K562 (cell line): ENCODE measurements at regions not wholly inside any gene's neighbourhood (a gene's known extent, or its start where the extent isn't known, plus 50 kb on each side); places are given as distances from the start of the nearest gene placed in this dataset.

Experiments used
- CTCF ChIP-seq, 3 experiments: IDR thresholded peaks in 2 of 3; conservative IDR thresholded peaks in 1 of 3; 2 replicates each; pipeline ENCODE4 v1.5.1; 2011 to 2012; ENCODE audit warnings: low read length in 3 of 3, mild to moderate bottlenecking in 3 of 3, control low read depth in 2 of 3, improper control_type of control experiment in 1 of 3, inconsistent platforms in 1 of 3, low read depth in 1 of 3, mixed read lengths in 1 of 3, moderate library complexity in 1 of 3; ENCODE audit not compliant: insufficient read depth in 2 of 3
- NR3C1 ChIP-seq: sonication (generic); formaldehyde crosslinking; IDR thresholded peaks from 2 replicates; pipeline ENCODE4 v1.8.1; 2022; ENCODE audit warnings: missing genetic modification reagents
- POLR2A ChIP-seq: fragments of 450-650 bp; conservative IDR thresholded peaks from 2 replicates; pipeline ENCODE4 v1.6.1; 2016
- SRF ChIP-seq, 2 experiments: fragments of 250-450, 450-650 bp in 1 of 2; sonication (Bioruptor Pico) in 1 of 2; sonication (generic) in 1 of 2; formaldehyde crosslinking; IDR thresholded peaks; 2 replicates each; pipeline versions ENCODE4 v1.5.0 to v1.5.1; 2020 to 2022; ENCODE audit warnings: mild to moderate bottlenecking in 1 of 2, missing genetic modification reagents in 1 of 2
- ZNF140 ChIP-seq: fragments of 250-450 bp; sonication (Bioruptor Pico); IDR thresholded peaks from 2 replicates; pipeline ENCODE4 v1.8.0; 2021; ENCODE audit warnings: moderate library complexity, mild to moderate bottlenecking, inconsistent platforms
- ZZZ3 ChIP-seq: fragments of 450-650 bp; IDR thresholded peaks from 2 replicates; pipeline ENCODE4 v1.6.1; 2016; ENCODE audit warnings: antibody characterized with exemption, mild to moderate bottlenecking, moderate library complexity
- TF ChIP-seq, protein P1 (sequence below): fragments of 250-450 bp; sonication (Bioruptor Pico); IDR thresholded peaks from 2 replicates; pipeline ENCODE4 v1.5.1; 2021; ENCODE audit warnings: mild to moderate bottlenecking

DNA sequence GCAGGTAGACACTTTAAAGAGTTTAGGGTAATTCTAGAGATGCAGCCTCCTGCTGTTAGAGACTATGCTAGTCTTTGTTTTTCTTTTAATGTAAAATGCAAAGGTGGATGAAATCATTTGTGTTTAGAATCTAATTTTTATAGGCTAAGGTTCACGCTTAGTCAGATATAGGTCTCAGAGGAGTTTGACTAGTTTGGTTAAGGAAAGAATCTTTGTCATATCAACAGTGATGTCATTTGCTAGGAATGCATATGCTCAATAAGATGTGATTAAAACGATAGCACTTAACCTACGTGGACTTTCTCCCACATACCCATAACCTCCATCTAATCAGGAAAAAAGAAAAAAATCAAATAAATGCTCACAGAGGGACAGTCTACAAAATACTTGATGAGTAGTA is 859.3 kb upstream of the ATXN7L3B start:
- TF ChIP-seq POLR2A: no peak
- no peak for TF ChIP-seq ZZZ3
- no peak for TF ChIP-seq CTCF (IDR thresholded peaks at IDR 0.05 in 2 of 3, conservative IDR thresholded peaks at IDR 0.05 in 1 of 3; ENCODE audit: insufficient read depth in 2 of 3, low read depth in 1 of 3, low read length in 3 of 3)
- no peak for TF ChIP-seq SRF (CRISPR knock-in tag; IDR thresholded peaks at IDR 0.05)
- TF ChIP-seq, protein P1, sequence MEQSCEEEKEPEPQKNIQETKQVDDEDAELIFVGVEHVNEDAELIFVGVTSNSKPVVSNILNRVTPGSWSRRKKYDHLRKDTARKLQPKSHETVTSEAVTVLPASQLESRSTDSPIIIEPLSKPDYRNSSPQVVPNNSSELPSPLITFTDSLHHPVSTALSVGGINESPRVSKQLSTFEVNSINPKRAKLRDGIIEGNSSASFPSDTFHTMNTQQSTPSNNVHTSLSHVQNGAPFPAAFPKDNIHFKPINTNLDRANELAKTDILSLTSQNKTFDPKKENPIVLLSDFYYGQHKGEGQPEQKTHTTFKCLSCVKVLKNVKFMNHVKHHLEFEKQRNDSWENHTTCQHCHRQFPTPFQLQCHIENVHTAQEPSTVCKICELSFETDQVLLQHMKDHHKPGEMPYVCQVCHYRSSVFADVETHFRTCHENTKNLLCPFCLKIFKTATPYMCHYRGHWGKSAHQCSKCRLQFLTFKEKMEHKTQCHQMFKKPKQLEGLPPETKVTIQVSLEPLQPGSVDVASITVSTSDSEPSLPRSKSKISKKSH (CRISPR knock-in tag): no peak
- no peak for TF ChIP-seq NR3C1
- TF ChIP-seq ZNF140 (CRISPR knock-in tag): no peak
